Nephron progenitor cell (in vitro differentiated cells): ENCODE measurements at regions not wholly inside any gene's neighbourhood (a gene's known extent, or its start where the extent isn't known, plus 50 kb on each side); places are given as distances from the start of the nearest gene placed in this dataset.

ENCODE experiments used
- DNase-seq: peaks from one replicate; pipeline ENCODE4 v3.0.0; 2021
- H3K27ac Mint-ChIP-seq: 2 replicates; pipeline ENCODE4 v1.8.0; 2021; ENCODE audit warnings: mild to moderate bottlenecking, moderate library complexity, mixed read lengths
- H3K27me3 Mint-ChIP-seq: 2 replicates; pipeline ENCODE4 v1.8.0; 2021; ENCODE audit warnings: mild to moderate bottlenecking, low read depth, mixed read lengths; ENCODE audit not compliant: poor library complexity
- H3K36me3 Mint-ChIP-seq: 2 replicates; pipeline ENCODE4 v1.8.0; 2021; ENCODE audit warnings: low read depth, mixed read lengths
- H3K4me1 Mint-ChIP-seq: 2 replicates; pipeline ENCODE4 v1.8.0; 2021; ENCODE audit warnings: mixed read lengths
- H3K4me3 Mint-ChIP-seq: 2 replicates; pipeline ENCODE4 v1.8.0; 2021; ENCODE audit warnings: mild to moderate bottlenecking, moderate library complexity, mixed read lengths
- H3K9me3 Mint-ChIP-seq: 2 replicates; pipeline ENCODE4 v1.8.0; 2021; ENCODE audit warnings: mild to moderate bottlenecking, moderate library complexity, mixed read lengths
- CTCF ChIP-seq: fragments of 200-600 bp; sonication (generic); IDR thresholded peaks from 2 replicates; pipeline ENCODE4 v1.5.0; 2021; ENCODE audit warnings: antibody characterized with exemption

- TF ChIP-seq CTCF: no peak
- H3K4me1 Mint-ChIP-seq: no peaks in the 10 kb centered on the region
- peaks cover 3% of the 10 kb centered on the region for H3K9me3 Mint-ChIP-seq
- no peak overlapping the region for H3K27ac Mint-ChIP-seq
- no peak for DNase-seq
- H3K27me3 Mint-ChIP-seq: peaks cover 2% of the 10 kb centered on the region
- H3K36me3 Mint-ChIP-seq: no peaks in the 10 kb centered on the region
- H3K4me3 Mint-ChIP-seq: no peak overlapping the region
Observed at GRCh38 chr11:109329716-109330115, 92.3 kb upstream of the C11orf87 start.

- DNase-seq: no peak
- peaks cover 2% of the 10 kb centered on the region for H3K4me1 Mint-ChIP-seq
- H3K9me3 Mint-ChIP-seq: no peaks in the 10 kb centered on the region
- H3K27ac Mint-ChIP-seq: no peak overlapping the region
- no peaks in the 10 kb centered on the region for H3K27me3 Mint-ChIP-seq
- no peaks in the 10 kb centered on the region for H3K36me3 Mint-ChIP-seq
- no peak overlapping the region for H3K4me3 Mint-ChIP-seq
- TF ChIP-seq CTCF: no peak
Observed at GRCh38 chr11:109338131-109338530, 83.9 kb upstream of the C11orf87 start.

GRCh38 chr11:109342261-109342660 lies 79.7 kb upstream of the C11orf87 start:
- no peak overlapping the region for H3K27ac Mint-ChIP-seq
- peaks cover 10% of the 10 kb centered on the region for H3K4me1 Mint-ChIP-seq
- H3K36me3 Mint-ChIP-seq: no peaks in the 10 kb centered on the region
- no peak for TF ChIP-seq CTCF
- H3K9me3 Mint-ChIP-seq: no peaks in the 10 kb centered on the region
- DNase-seq: no peak
- no peaks in the 10 kb centered on the region for H3K27me3 Mint-ChIP-seq
- H3K4me3 Mint-ChIP-seq: no peak overlapping the region

GRCh38 chr11:109343242-109343641 lies 78.7 kb upstream of the C11orf87 start:
- Mint-ChIP-seq H3K27ac (peak overlapping the region; percentile 92), H3K27me3 (no peaks in the 10 kb centered on the region), H3K9me3 (no peaks in the 10 kb centered on the region), H3K4me1 (peaks cover 13% of the 10 kb centered on the region), H3K4me3 (no peak overlapping the region), H3K36me3 (no peaks in the 10 kb centered on the region)
- TF ChIP-seq CTCF: no peak
- DNase-seq: no peak

GRCh38 chr11:109347304-109347703 lies 74.7 kb upstream of the C11orf87 start:
- no peak for DNase-seq
- Mint-ChIP-seq H3K27me3 (peaks cover 3% of the 10 kb centered on the region), H3K9me3 (no peaks in the 10 kb centered on the region), H3K27ac (peak overlapping the region; percentile 1), H3K36me3 (no peaks in the 10 kb centered on the region), H3K4me1 (peaks cover 20% of the 10 kb centered on the region), H3K4me3 (no peak overlapping the region)
- no peak for TF ChIP-seq CTCF

- DNase-seq: peak; percentile 2
- Mint-ChIP-seq H3K27ac (peak overlapping the region; percentile 10), H3K4me3 (no peak overlapping the region), H3K27me3 (peaks cover 3% of the 10 kb centered on the region), H3K4me1 (peaks cover 13% of the 10 kb centered on the region), H3K9me3 (peaks cover 4% of the 10 kb centered on the region), H3K36me3 (no peaks in the 10 kb centered on the region)
- no peak for TF ChIP-seq CTCF
Observed at GRCh38 chr11:109349276-109350080, 72.5 kb upstream of the C11orf87 start.
